Pancreas (tissue), 10 donors: ENCODE measurements at regions not wholly inside any gene's neighbourhood (a gene's known extent, or its start where the extent isn't known, plus 50 kb on each side); places are given as distances from the start of the nearest gene placed in this dataset.
"Not testable (repeated sequence)": the region's sequence is repeated elsewhere in the genome, so short reads cannot be mapped to it uniquely, and the experiment has no call there.

Source experiments
- ATAC-seq, 4 donors: fragments of 200-7000 bp; cut with Tn5 transposase; one replicate each; pipeline versions ENCODE4 v1.8.0 to v1.9.1; 2020; ENCODE audit warnings: mild to moderate bottlenecking in 4 of 4, moderate library complexity in 4 of 4
- DNase-seq, 6 donors: peaks; one replicate each; pipeline ENCODE4 v3.0.0-alpha.2; 2020
- FAIRE-seq: peaks from 2 replicates; lab custom pipeline; 2012; peaks lifted over from hg19 to GRCh38; lab: Jason Lieb, UNC
- H3K27ac ChIP-seq, 4 donors: fragments of 200-600 bp; sonication (generic); 1 replicate in 3 of 4; 2 replicates in 1 of 4; pipeline versions ENCODE4 v1.5.0 to v1.8.0; 2020
- H3K27me3 ChIP-seq, 4 donors: fragments of 200-600 bp; one replicate each; pipeline ENCODE4 v1.8.0; 2021
- H3K36me3 ChIP-seq, 3 donors: fragments of 200-600 bp; sonication (generic) in 1 of 3; one replicate each; pipeline versions ENCODE4 v1.5.0 to v1.8.0; 2020 to 2021
- H3K4me1 ChIP-seq, 3 donors: fragments of 200-600 bp; one replicate each; pipeline ENCODE4 v1.8.0; 2021
- H3K4me3 ChIP-seq, 4 donors: fragments of 200-600 bp; sonication (generic) in 2 of 4; one replicate each; pipeline versions ENCODE4 v1.5.0 to v1.8.0; 2020 to 2021
- H3K9me3 ChIP-seq, 4 donors: fragments of 200-600 bp; one replicate each; pipeline ENCODE4 v1.8.0; 2021
- CTCF ChIP-seq, 4 donors: fragments of 200-600 bp; sonication (generic) in 3 of 4; IDR thresholded peaks; one replicate each; pipeline versions ENCODE4 v1.5.0 to v1.8.0; 2021; ENCODE audit warnings: antibody characterized with exemption in 4 of 4
- WGBS, 2 donors: extraction: QIAGEN DNeasy Blood & Tissue Kit; methylation state at CpG; one replicate each; pipeline ENCODE4 v1.1.7; 2013; 5-methylcytosine and 5-hydroxymethylcytosine counted together
- intact Hi-C, 3 donors: fragments of 100-400 bp; cut with DNase I; formaldehyde crosslinking; loops; one replicate each; pipeline versions ENCODE4 v1.11.1 to v1.14.2; 2022
- donor health status: healthy with polysubstance abuse.
- donor health status: DM: no; HTN: no; CAD: no; lungs with moderate emphysema.
- donor health status: DM: no; HTN: no; CAD: no.
- donor health status: control.
- donor health status: control.
- donor health status: Bipolar disorder and iron deficiency.
- donor health status: DM: yes; HTN: yes; CAD: no.
- donor health status: DM: no; HTN: no; CAD: no.
- donor health status: DM: no; HTN: no; CAD: no.
- donor health status: DM: yes; HTN: yes; CAD: no.

GRCh38 chr5:136559651-136560050, 194.3 kb upstream of the TRPC7 start:
- ATAC-seq, result no peak
- H3K4me3 ChIP-seq, result no peak overlapping the region
- intact Hi-C loops, result no loop called here
- whole genome bisulfite sequencing, 2 donors, result 50 to 54% methylated on average over 2 of the region's 2 CpGs
- no peak for DNase-seq
- no peak for FAIRE-seq
- no peak overlapping the region for H3K27ac ChIP-seq
- H3K27me3 ChIP-seq, result no peaks in the 10 kb centered on the region
- no peaks in the 10 kb centered on the region for H3K4me1 ChIP-seq
- no peaks in the 10 kb centered on the region for H3K36me3 ChIP-seq
- H3K9me3 ChIP-seq, result no peaks in the 10 kb centered on the region
- no peak for TF ChIP-seq CTCF (IDR thresholded peaks at IDR 0.05)

- FAIRE-seq, H3K36me3 ChIP-seq, ATAC-seq, DNase-seq, H3K27ac ChIP-seq, H3K9me3 ChIP-seq, H3K27me3 ChIP-seq, H3K4me3 ChIP-seq, H3K4me1 ChIP-seq, intact Hi-C loops: not testable (repeated sequence)
- 78 to 86% methylated on average over 2 of the region's 2 CpGs for WGBS, 2 donors
These were observed 181.8 kb upstream of the TRPC7 start for GRCh38 chr5:136547096-136547495.

- H3K36me3 ChIP-seq, H3K27me3 ChIP-seq, intact Hi-C loops, H3K4me3 ChIP-seq, H3K4me1 ChIP-seq, DNase-seq, H3K27ac ChIP-seq, H3K9me3 ChIP-seq, ATAC-seq, FAIRE-seq: not testable (repeated sequence)
- 72 to 80% methylated on average over 3 of the region's 3 CpGs for WGBS, 2 donors
These were observed 181.1 kb upstream of the TRPC7 start for GRCh38 chr5:136546441-136546840.

- H3K27me3 ChIP-seq, H3K9me3 ChIP-seq, FAIRE-seq, intact Hi-C loops, DNase-seq, ATAC-seq, H3K27ac ChIP-seq, H3K4me3 ChIP-seq, H3K36me3 ChIP-seq, H3K4me1 ChIP-seq: not testable (repeated sequence)
- WGBS, 2 donors, result 81 to 82% methylated on average over 5 of the region's 5 CpGs
These were observed 179.7 kb upstream of the TRPC7 start for GRCh38 chr5:136545031-136545430.

- ATAC-seq (no peak), FAIRE-seq (no peak), DNase-seq (no peak)
- no peaks in the 10 kb centered on the region for H3K4me1 ChIP-seq
- H3K36me3 ChIP-seq, result no peaks in the 10 kb centered on the region
- H3K4me3 ChIP-seq, result no peak overlapping the region
- WGBS, 2 donors, result 42 to 47% methylated on average over 2 of the region's 2 CpGs
- TF ChIP-seq CTCF (IDR thresholded peaks at IDR 0.05), result no peak
- no peak overlapping the region for H3K27ac ChIP-seq
- H3K27me3 ChIP-seq, result no peaks in the 10 kb centered on the region
- intact Hi-C loops, result no loop called here
- H3K9me3 ChIP-seq, result no peaks in the 10 kb centered on the region
These were observed 173.2 kb upstream of the TRPC7 start for GRCh38 chr5:136538534-136538933.

- H3K4me3 ChIP-seq, result no peak overlapping the region
- H3K36me3 ChIP-seq, result no peaks in the 10 kb centered on the region
- H3K4me1 ChIP-seq, result peaks cover 6 to 11% (median 8%) of the 10 kb centered on the region in 3 donors
- ATAC-seq (no peak), DNase-seq (no peak), FAIRE-seq (no peak)
- H3K27me3 ChIP-seq, result no peaks in the 10 kb centered on the region
- H3K27ac ChIP-seq, result no peak overlapping the region
- no peak for TF ChIP-seq CTCF (IDR thresholded peaks at IDR 0.05)
- no peaks in the 10 kb centered on the region for H3K9me3 ChIP-seq
- intact Hi-C loops, result no loop called here
These were observed 163.7 kb upstream of the TRPC7 start for GRCh38 chr5:136529081-136529480.
